WTC11 (cell line): ENCODE measurements at regions not wholly inside any gene's neighbourhood (a gene's known extent, or its start where the extent isn't known, plus 50 kb on each side); places are given as distances from the start of the nearest gene placed in this dataset.

Experiments used
- ATAC-seq: fragments of 200-7000 bp; cut with Tn5 transposase; 2 replicates; pipeline ENCODE4 v1.10.0; 2021; ENCODE audit warnings: mild to moderate bottlenecking, moderate library complexity
- CTCF ChIA-PET: fragments of 300-600 bp; sonication (Branson Sonifier 250); formaldehyde crosslinking; loops from one replicate; lab custom pipeline; 2021; ENCODE audit warnings: antibody characterized with exemption; lab: Charles Lee
- POLR2A ChIA-PET: fragments of 350-600 bp; sonication (Branson Sonifier 250); formaldehyde crosslinking; loops from one replicate; lab custom pipeline; 2021; ENCODE audit warnings: antibody characterized with exemption; lab: Charles Lee
- DNase-seq: peaks from one replicate; pipeline ENCODE4 v3.0.0; 2021; ENCODE audit warnings: low spot score
- H3K27ac Mint-ChIP-seq: 2 replicates; pipeline ENCODE4 v1.8.0; 2021; ENCODE audit warnings: mixed read lengths
- H3K27me3 Mint-ChIP-seq: 2 replicates; pipeline ENCODE4 v1.8.0; 2021; ENCODE audit warnings: low read depth, mild to moderate bottlenecking, moderate library complexity, mixed read lengths
- H3K36me3 Mint-ChIP-seq: 2 replicates; pipeline ENCODE4 v1.8.0; 2021; ENCODE audit warnings: mixed read lengths
- H3K4me1 Mint-ChIP-seq: 2 replicates; pipeline ENCODE4 v1.8.0; 2022; ENCODE audit warnings: mixed read lengths
- H3K4me3 Mint-ChIP-seq: 2 replicates; pipeline ENCODE4 v1.8.0; 2021; ENCODE audit warnings: mild to moderate bottlenecking, moderate library complexity, mixed read lengths
- H3K9me3 Mint-ChIP-seq: 2 replicates; pipeline ENCODE4 v1.8.0; 2021; ENCODE audit warnings: mixed read lengths
- ATF1 ChIP-seq: sonication (generic); formaldehyde crosslinking; IDR thresholded peaks from 2 replicates; pipeline ENCODE4 v1.8.1; 2023; ENCODE audit warnings: mild to moderate bottlenecking, moderate library complexity, missing genetic modification reagents
- ATF6 ChIP-seq: sonication (generic); formaldehyde crosslinking; IDR thresholded peaks from 2 replicates; pipeline ENCODE4 v1.8.1; 2023; ENCODE audit warnings: mild to moderate bottlenecking, missing genetic modification reagents
- CBFB ChIP-seq: sonication (generic); formaldehyde crosslinking; IDR thresholded peaks from 2 replicates; pipeline ENCODE4 v1.8.1; 2022; ENCODE audit warnings: mild to moderate bottlenecking, low read depth, missing genetic modification reagents
- CREM ChIP-seq: sonication (generic); formaldehyde crosslinking; IDR thresholded peaks from 2 replicates; pipeline ENCODE4 v1.8.1; 2022; ENCODE audit warnings: mild to moderate bottlenecking, missing genetic modification reagents, moderate library complexity
- E2F4 ChIP-seq: sonication (generic); formaldehyde crosslinking; IDR thresholded peaks from 2 replicates; pipeline ENCODE4 v1.8.1; 2022; ENCODE audit warnings: low read depth, mild to moderate bottlenecking, moderate library complexity, missing genetic modification reagents, borderline replicate concordance
- EMX1 ChIP-seq: fragments of 250-450 bp; sonication (Bioruptor Pico); IDR thresholded peaks from 2 replicates; pipeline ENCODE4 v1.8.0; 2021; ENCODE audit warnings: mild to moderate bottlenecking
- ERG ChIP-seq: fragments of 250-450 bp; sonication (Bioruptor Pico); IDR thresholded peaks from 2 replicates; pipeline ENCODE4 v1.8.0; 2021; ENCODE audit warnings: mild to moderate bottlenecking
- ESRRA ChIP-seq: sonication (generic); formaldehyde crosslinking; IDR thresholded peaks from 2 replicates; pipeline ENCODE4 v1.8.1; 2022; ENCODE audit warnings: mild to moderate bottlenecking, missing genetic modification reagents, borderline replicate concordance
- FOXJ3 ChIP-seq: sonication (generic); formaldehyde crosslinking; IDR thresholded peaks from 2 replicates; pipeline ENCODE4 v1.9.0; 2021; ENCODE audit warnings: missing genetic modification reagents, mild to moderate bottlenecking, borderline replicate concordance
- GABPB1 ChIP-seq: sonication (generic); formaldehyde crosslinking; IDR thresholded peaks from 2 replicates; pipeline ENCODE4 v1.8.1; 2023; ENCODE audit warnings: mild to moderate bottlenecking, missing genetic modification reagents
- GRHL2 ChIP-seq: fragments of 250-450 bp; sonication (Bioruptor Pico); IDR thresholded peaks from 2 replicates; pipeline ENCODE4 v1.8.0; 2022; ENCODE audit warnings: mild to moderate bottlenecking, moderate library complexity; ENCODE audit not compliant: insufficient replicate concordance, severe bottlenecking
- IRF2 ChIP-seq: sonication (generic); formaldehyde crosslinking; IDR thresholded peaks from 2 replicates; pipeline ENCODE4 v1.8.0; 2022; ENCODE audit warnings: low read depth, missing genetic modification reagents, borderline replicate concordance
- JAZF1 ChIP-seq: fragments of 250-450 bp; sonication (Bioruptor Pico); IDR thresholded peaks from 2 replicates; pipeline ENCODE4 v1.9.0; 2021; ENCODE audit warnings: moderate library complexity, mild to moderate bottlenecking, inconsistent platforms
- JUN ChIP-seq: sonication (generic); formaldehyde crosslinking; IDR thresholded peaks from 2 replicates; pipeline ENCODE4 v1.8.0; 2023; ENCODE audit warnings: mild to moderate bottlenecking, missing genetic modification reagents
- MAX ChIP-seq: sonication (generic); formaldehyde crosslinking; IDR thresholded peaks from 2 replicates; pipeline ENCODE4 v1.8.0; 2022; ENCODE audit warnings: mild to moderate bottlenecking, missing genetic modification reagents
- MXD4 ChIP-seq: fragments of 250-450 bp; sonication (Bioruptor Pico); IDR thresholded peaks from 2 replicates; pipeline ENCODE4 v1.8.0; 2021; ENCODE audit warnings: mild to moderate bottlenecking, moderate library complexity, borderline replicate concordance
- NR1H2 ChIP-seq: sonication (generic); formaldehyde crosslinking; IDR thresholded peaks from 2 replicates; pipeline ENCODE4 v1.9.0; 2021; ENCODE audit warnings: mild to moderate bottlenecking, moderate library complexity, missing genetic modification reagents
- RORB ChIP-seq: fragments of 250-450 bp; sonication (Bioruptor Pico); IDR thresholded peaks from 2 replicates; pipeline ENCODE4 v1.9.0; 2021; ENCODE audit warnings: mild to moderate bottlenecking
- SMAD3 ChIP-seq: sonication (generic); formaldehyde crosslinking; IDR thresholded peaks from 2 replicates; pipeline ENCODE4 v1.8.0; 2022; ENCODE audit warnings: missing genetic modification reagents, mild to moderate bottlenecking, borderline replicate concordance
- TEAD1 ChIP-seq: sonication (generic); formaldehyde crosslinking; IDR thresholded peaks from 2 replicates; pipeline ENCODE4 v1.8.0; 2022; ENCODE audit warnings: mild to moderate bottlenecking, missing genetic modification reagents
- ZNF232 ChIP-seq: sonication (generic); formaldehyde crosslinking; IDR thresholded peaks from 2 replicates; pipeline ENCODE4 v1.8.0; 2022; ENCODE audit warnings: mild to moderate bottlenecking, missing genetic modification reagents
- ZNF263 ChIP-seq: sonication (generic); formaldehyde crosslinking; IDR thresholded peaks from 2 replicates; pipeline ENCODE4 v1.8.1; 2022; ENCODE audit warnings: low read depth, mild to moderate bottlenecking, moderate library complexity, missing genetic modification reagents

- H3K4me3 Mint-ChIP-seq, result no peak overlapping the region
- CTCF ChIA-PET, result interaction anchor here (0.6 kb wide), 1 partner anchor 193 kb away, joined by 3 read pairs; no protein-coding TSS in a partner anchor
- no peaks in the 10 kb centered on the region for H3K36me3 Mint-ChIP-seq
- peaks cover 42% of the 10 kb centered on the region for H3K4me1 Mint-ChIP-seq
- TF ChIP-seq JAZF1 (no peak), MAX (CRISPR knock-in tag) (no peak), CBFB (no peak), GABPB1 (CRISPR knock-in tag) (no peak), JUN (CRISPR knock-in tag) (no peak), CREM (no peak)
- H3K27me3 Mint-ChIP-seq, result no peaks in the 10 kb centered on the region
- DNase-seq (no peak), ATAC-seq (no peak)
- no peak overlapping the region for H3K27ac Mint-ChIP-seq
- no peaks in the 10 kb centered on the region for H3K9me3 Mint-ChIP-seq
- POLR2A ChIA-PET, result interaction anchor here (0.6 kb wide), 1 partner anchor 13 kb away, joined by 3 read pairs; no protein-coding TSS in a partner anchor
Observed at GRCh38 chr3:164851905-164852304, 226.4 kb downstream of the SI start.

- Mint-ChIP-seq H3K9me3 (no peaks in the 10 kb centered on the region), H3K36me3 (no peaks in the 10 kb centered on the region), H3K4me1 (peaks cover 42% of the 10 kb centered on the region), H3K27ac (peak overlapping the region; percentile 93), H3K4me3 (peak overlapping the region; percentile 43), H3K27me3 (no peaks in the 10 kb centered on the region)
- no peak for TF ChIP-seq MXD4 (CRISPR knock-in tag)
- TF ChIP-seq SMAD3 (CRISPR knock-in tag), result no peak
- no peak for TF ChIP-seq ZNF263 (CRISPR knock-in tag)
- TF ChIP-seq ATF6 (CRISPR knock-in tag), result no peak
- no peak for TF ChIP-seq ERG (CRISPR knock-in tag)
- no peak for TF ChIP-seq TEAD1 (CRISPR knock-in tag)
- no peak for TF ChIP-seq IRF2
- TF ChIP-seq FOXJ3 (CRISPR knock-in tag), result no peak
- no peak for TF ChIP-seq E2F4
- TF ChIP-seq JAZF1, result no peak
- no peak for DNase-seq
- ChIA-PET POLR2A (no interaction called here), CTCF (no interaction called here)
- ATAC-seq, result peak; percentile 75
Observed at GRCh38 chr3:164851204-164851603, 227.1 kb downstream of the SI start.

GRCh38 chr3:164848923-164849322 lies 229.4 kb downstream of the SI start:
- no peak for ATAC-seq

More at GRCh38 chr3:164848923-164849322, 229.4 kb downstream of the SI start:
- Mint-ChIP-seq H3K4me1 (peaks cover 52% of the 10 kb centered on the region), H3K27ac (no peak overlapping the region), H3K9me3 (no peaks in the 10 kb centered on the region), H3K36me3 (no peaks in the 10 kb centered on the region), H3K4me3 (no peak overlapping the region), H3K27me3 (no peaks in the 10 kb centered on the region)
- no peak for TF ChIP-seq GRHL2 (CRISPR knock-in tag)
- no peak for TF ChIP-seq EMX1
- no peak for TF ChIP-seq JUN (CRISPR knock-in tag)
- TF ChIP-seq ESRRA (CRISPR knock-in tag), result no peak
- TF ChIP-seq ZNF232 (CRISPR knock-in tag), result no peak
- no peak for TF ChIP-seq NR1H2 (CRISPR knock-in tag)
- TF ChIP-seq RORB (CRISPR knock-in tag), result no peak
- TF ChIP-seq JAZF1, result no peak
- no peak for TF ChIP-seq ATF1 (CRISPR knock-in tag)
- ChIA-PET CTCF (interaction anchor here (0.7 kb wide), 1 partner anchor 521 kb away, joined by 3 read pairs; no protein-coding TSS in a partner anchor), POLR2A (interaction anchor here (0.6 kb wide), 1 partner anchor 25 kb away, joined by 5 read pairs; no protein-coding TSS in a partner anchor)
- DNase-seq, result no peak
